Body of pancreas (tissue), 4 donors: ENCODE measurements at regions not wholly inside any gene's neighbourhood (a gene's known extent, or its start where the extent isn't known, plus 50 kb on each side); places are given as distances from the start of the nearest gene placed in this dataset.

ENCODE experiments used
- ATAC-seq: fragments of 150-250 bp; one replicate; pipeline ENCODE4 v1.9.1; 2016
- DNase-seq, 4 donors: peaks; one replicate each; pipeline ENCODE4 v3.0.0-alpha.2; 2019
- H3K27ac ChIP-seq, 4 donors: fragments of 200-600 bp; sonication (generic); 1 replicate in 3 of 4; 2 replicates in 1 of 4; pipeline versions ENCODE4 v1.5.1 to v1.6.1; 2016 to 2019; ENCODE audit warnings: mild to moderate bottlenecking in 1 of 4, mixed read lengths in 1 of 4, moderate library complexity in 1 of 4
- H3K27me3 ChIP-seq, 2 donors: fragments of 200-600 bp; sonication (generic); one replicate each; pipeline ENCODE4 v1.6.0; 2016; ENCODE audit warnings: mild to moderate bottlenecking in 1 of 2
- H3K36me3 ChIP-seq, 2 donors: fragments of 200-600 bp; sonication (generic); replicated peaks in 1 of 2; 2 replicates each; pipeline ENCODE4 v1.5.1; 2016; ENCODE audit warnings: low read depth in 2 of 2; ENCODE audit not compliant: insufficient read depth in 1 of 2
- H3K4me1 ChIP-seq: fragments of 200-600 bp; sonication (generic); one replicate; pipeline ENCODE4 v1.6.0; 2016
- H3K4me3 ChIP-seq, 2 donors: fragments of 200-600 bp; sonication (generic); 1 replicate in 1 of 2; 2 replicates in 1 of 2; pipeline ENCODE4 v1.5.1; 2016 to 2019
- H3K9me3 ChIP-seq, 3 donors: fragments of 200-600 bp; sonication (generic); 1 replicate in 2 of 3; 2 replicates in 1 of 3; pipeline ENCODE4 v1.5.1; 2016
- POLR2A ChIP-seq, 3 donors: fragments of 450-650 bp; IDR thresholded peaks; one replicate each; pipeline ENCODE4 v1.6.1; 2016; ENCODE audit warnings: antibody characterized with exemption in 3 of 3, mild to moderate bottlenecking in 2 of 3
- WGBS, 2 donors: methylation state at CpG; one replicate each; pipeline ENCODE4 v1.1.5; 2017; 5-methylcytosine and 5-hydroxymethylcytosine counted together
- intact Hi-C: fragments of 100-400 bp; cut with DNase I; formaldehyde crosslinking; loops from one replicate; pipeline ENCODE4 v1.15.1; 2023
- TF ChIP-seq, protein P1 (sequence below), 7 experiments: fragments of 450-650 bp in 4 of 7; fragments of 200-600 bp in 3 of 7; sonication (generic) in 3 of 7; IDR thresholded peaks; one replicate each; pipeline ENCODE4 v1.5.1; 2016 to 2019; ENCODE audit warnings: antibody characterized with exemption in 7 of 7

DNA sequence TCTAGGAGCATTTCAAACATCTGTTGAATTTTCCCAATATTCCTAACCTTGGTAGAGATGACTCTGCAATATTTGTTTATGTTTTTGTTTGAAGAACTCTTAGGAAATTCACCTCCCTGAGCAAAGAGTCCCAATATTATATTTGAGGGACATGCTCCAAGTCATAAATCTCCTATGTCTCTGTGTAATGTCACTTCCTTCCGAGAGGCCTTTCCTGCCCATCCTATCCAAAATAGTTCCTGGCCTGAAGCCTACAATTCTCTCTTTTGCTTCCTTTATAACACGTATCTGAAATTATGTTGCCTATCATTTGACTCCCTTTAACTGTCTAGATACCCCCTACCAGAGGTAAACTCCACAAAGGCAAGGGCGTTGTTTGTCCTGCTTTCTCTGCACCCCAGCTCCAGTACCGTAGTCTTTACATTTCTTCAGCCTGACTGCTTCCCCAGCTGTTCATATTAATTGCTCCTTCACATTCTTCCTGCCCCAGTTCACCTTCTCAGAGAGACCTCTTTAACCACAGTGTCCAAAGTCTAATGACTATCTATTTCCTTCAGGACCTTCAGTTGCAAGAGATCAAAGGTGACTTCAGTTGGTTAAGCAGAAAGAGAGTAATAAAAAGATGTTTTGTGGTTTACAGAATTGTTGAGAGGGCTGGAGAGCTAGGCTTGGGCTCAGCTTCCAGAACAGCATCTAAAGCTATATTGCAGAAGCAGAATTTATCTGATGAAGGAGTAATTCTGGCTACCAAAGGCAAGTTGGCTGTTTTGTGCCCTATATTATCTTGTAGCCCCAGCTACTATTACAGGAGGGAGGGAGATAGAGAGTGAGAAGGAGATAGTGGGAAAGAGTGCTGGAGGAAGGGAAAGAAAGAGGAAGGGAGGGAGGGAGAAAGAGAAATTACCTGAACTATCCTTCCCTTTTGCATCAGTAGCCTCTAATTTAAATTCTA is 109.3 kb upstream of the TMEM161B start:
- Histone ChIP-seq H3K27me3 (no peaks in the 10 kb centered on the region), H3K27ac (no peak overlapping the region), H3K36me3 (no peaks in the 10 kb centered on the region), H3K4me3 (no peak overlapping the region), H3K9me3 (no peaks in the 10 kb centered on the region), H3K4me1 (no peaks in the 10 kb centered on the region)
- ATAC-seq = no peak
- no peak for DNase-seq
- 52 to 62% methylated on average over 4 of the region's 4 CpGs for WGBS, 2 donors
- intact Hi-C loops = no loop called here
- TF ChIP-seq POLR2A (IDR thresholded peaks at IDR 0.05) = no peak
- TF ChIP-seq, protein P1, sequence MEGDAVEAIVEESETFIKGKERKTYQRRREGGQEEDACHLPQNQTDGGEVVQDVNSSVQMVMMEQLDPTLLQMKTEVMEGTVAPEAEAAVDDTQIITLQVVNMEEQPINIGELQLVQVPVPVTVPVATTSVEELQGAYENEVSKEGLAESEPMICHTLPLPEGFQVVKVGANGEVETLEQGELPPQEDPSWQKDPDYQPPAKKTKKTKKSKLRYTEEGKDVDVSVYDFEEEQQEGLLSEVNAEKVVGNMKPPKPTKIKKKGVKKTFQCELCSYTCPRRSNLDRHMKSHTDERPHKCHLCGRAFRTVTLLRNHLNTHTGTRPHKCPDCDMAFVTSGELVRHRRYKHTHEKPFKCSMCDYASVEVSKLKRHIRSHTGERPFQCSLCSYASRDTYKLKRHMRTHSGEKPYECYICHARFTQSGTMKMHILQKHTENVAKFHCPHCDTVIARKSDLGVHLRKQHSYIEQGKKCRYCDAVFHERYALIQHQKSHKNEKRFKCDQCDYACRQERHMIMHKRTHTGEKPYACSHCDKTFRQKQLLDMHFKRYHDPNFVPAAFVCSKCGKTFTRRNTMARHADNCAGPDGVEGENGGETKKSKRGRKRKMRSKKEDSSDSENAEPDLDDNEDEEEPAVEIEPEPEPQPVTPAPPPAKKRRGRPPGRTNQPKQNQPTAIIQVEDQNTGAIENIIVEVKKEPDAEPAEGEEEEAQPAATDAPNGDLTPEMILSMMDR (IDR thresholded peaks at IDR 0.05) = no peak

DNA sequence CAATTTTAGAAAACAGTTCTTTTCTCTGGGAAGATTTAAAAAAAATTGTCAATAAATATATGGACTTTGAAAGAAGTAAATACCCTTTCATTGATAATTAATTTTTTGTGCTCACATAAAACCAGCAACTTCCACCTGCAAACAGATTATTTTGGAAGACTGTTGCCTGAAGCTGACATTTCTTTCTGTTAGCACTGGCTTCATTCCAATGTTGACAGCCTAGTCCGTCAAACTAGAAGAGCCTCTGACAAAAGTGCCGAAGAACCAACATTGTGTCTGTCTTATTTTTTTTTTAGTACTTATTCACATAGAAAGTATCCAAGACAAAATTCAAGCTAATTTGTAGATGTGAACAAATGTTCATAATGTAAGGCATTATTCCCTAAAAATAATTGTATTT is 108.6 kb upstream of the TMEM161B start:
- H3K27ac ChIP-seq = no peak overlapping the region
- H3K4me1 ChIP-seq = no peaks in the 10 kb centered on the region
- no peaks in the 10 kb centered on the region for H3K27me3 ChIP-seq
- 10 to 26% methylated on average over 2 of the region's 2 CpGs for WGBS, 2 donors
- H3K36me3 ChIP-seq = no peaks in the 10 kb centered on the region
- DNase-seq = no peak
- H3K9me3 ChIP-seq = no peaks in the 10 kb centered on the region
- no peak for TF ChIP-seq POLR2A (IDR thresholded peaks at IDR 0.05)
- TF ChIP-seq, protein P1 (IDR thresholded peaks at IDR 0.05) = no peak
- intact Hi-C loops = no loop called here
- no peak for ATAC-seq
- H3K4me3 ChIP-seq = no peak overlapping the region

- Histone ChIP-seq H3K4me3 (no peak overlapping the region), H3K27ac (no peak overlapping the region), H3K4me1 (no peaks in the 10 kb centered on the region), H3K36me3 (no peaks in the 10 kb centered on the region), H3K27me3 (no peaks in the 10 kb centered on the region), H3K9me3 (no peaks in the 10 kb centered on the region)
- DNase-seq (no peak), ATAC-seq (no peak)
- TF ChIP-seq, protein P1 (IDR thresholded peaks at IDR 0.05) = no peak
- TF ChIP-seq POLR2A (IDR thresholded peaks at IDR 0.05) = no peak
- WGBS, 2 donors = 81 to 86% methylated on average over 5 of the region's 5 CpGs
- intact Hi-C loops = no loop called here
Observed at GRCh38 chr5:88376728-88377127, 108.1 kb upstream of the TMEM161B start.

DNA sequence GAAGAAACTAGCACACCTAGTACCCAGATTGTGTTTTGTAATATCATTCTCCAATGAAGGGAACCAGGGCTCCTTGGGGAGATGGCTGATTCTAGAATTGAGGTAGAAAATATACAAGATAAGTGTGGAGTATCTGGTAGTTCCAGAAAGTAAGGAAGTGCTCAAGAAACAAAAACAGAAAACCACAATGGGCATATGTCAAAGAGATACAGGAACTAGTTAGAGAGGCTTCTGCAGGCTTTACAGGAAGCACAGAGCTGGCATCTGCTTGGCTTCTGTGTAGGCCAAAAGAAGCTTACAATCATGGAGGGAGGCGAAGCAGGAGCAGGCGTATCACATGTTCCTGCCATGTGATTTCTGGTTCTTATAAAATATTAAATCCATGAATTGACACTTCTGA is 105.7 kb upstream of the TMEM161B start:
- no peaks in the 10 kb centered on the region for H3K36me3 ChIP-seq
- intact Hi-C loops = no loop called here
- H3K4me1 ChIP-seq = no peaks in the 10 kb centered on the region
- 86 to 88% methylated on average over 2 of the region's 2 CpGs for WGBS, 2 donors
- DNase-seq (no peak), ATAC-seq (no peak)
- H3K27me3 ChIP-seq = no peaks in the 10 kb centered on the region
- H3K9me3 ChIP-seq = no peaks in the 10 kb centered on the region
- H3K4me3 ChIP-seq = no peak overlapping the region
- no peak overlapping the region for H3K27ac ChIP-seq
- TF ChIP-seq, protein P1 (IDR thresholded peaks at IDR 0.05) = no peak
- TF ChIP-seq POLR2A (IDR thresholded peaks at IDR 0.05) = no peak

DNA sequence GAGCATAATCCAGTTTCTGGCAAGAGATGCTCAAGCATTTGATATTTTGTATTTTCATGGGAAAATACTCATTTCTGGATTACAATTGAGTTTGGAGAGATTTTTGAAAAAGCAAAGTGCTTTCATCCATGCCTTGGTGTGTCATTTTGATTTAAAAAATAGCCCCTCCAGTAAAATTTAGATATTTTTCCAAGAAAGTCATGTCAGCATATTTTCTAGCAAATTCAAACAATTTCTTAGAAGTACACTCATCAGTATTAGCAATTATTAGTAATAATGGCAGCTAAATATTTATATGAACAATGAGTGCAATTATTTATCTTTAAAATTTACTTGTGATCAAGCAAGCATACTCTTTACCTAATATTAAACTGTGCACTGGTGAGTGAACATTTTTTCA is 102.2 kb upstream of the TMEM161B start:
- H3K27ac ChIP-seq = no peak overlapping the region
- no peaks in the 10 kb centered on the region for H3K4me1 ChIP-seq
- H3K9me3 ChIP-seq = no peaks in the 10 kb centered on the region
- no peaks in the 10 kb centered on the region for H3K27me3 ChIP-seq
- TF ChIP-seq, protein P1 (IDR thresholded peaks at IDR 0.05) = no peak
- no peak for TF ChIP-seq POLR2A (IDR thresholded peaks at IDR 0.05)
- intact Hi-C loops = no loop called here
- no peaks in the 10 kb centered on the region for H3K36me3 ChIP-seq
- ATAC-seq (no peak), DNase-seq (no peak)
- no peak overlapping the region for H3K4me3 ChIP-seq
